Upper lobe of right lung (tissue), 1 donor: ENCODE measurements at regions not wholly inside any gene's neighbourhood (a gene's known extent, or its start where the extent isn't known, plus 50 kb on each side); places are given as distances from the start of the nearest gene placed in this dataset.
A peak's percentile ranks its signal among the peaks of the same experiment; 100 is the strongest.

Experiments used
- ATAC-seq: fragments of 200-7000 bp; cut with Tn5 transposase; one replicate; pipeline ENCODE4 v1.9.1; 2020; ENCODE audit warnings: mild to moderate bottlenecking, moderate library complexity
- DNase-seq: peaks from one replicate; pipeline ENCODE4 v3.0.0-alpha.2; 2020
- H3K27ac ChIP-seq: fragments of 200-600 bp; one replicate; pipeline ENCODE4 v1.8.0; 2022
- H3K27me3 ChIP-seq: fragments of 200-600 bp; one replicate; pipeline ENCODE4 v1.8.0; 2022; ENCODE audit warnings: mild to moderate bottlenecking
- H3K36me3 ChIP-seq: fragments of 200-600 bp; one replicate; pipeline ENCODE4 v1.8.0; 2022
- H3K4me1 ChIP-seq: fragments of 200-600 bp; one replicate; pipeline ENCODE4 v1.8.0; 2022
- H3K4me3 ChIP-seq: fragments of 200-600 bp; one replicate; pipeline ENCODE4 v1.8.0; 2022; ENCODE audit warnings: mild to moderate bottlenecking
- H3K9me3 ChIP-seq: fragments of 200-600 bp; one replicate; pipeline ENCODE4 v1.8.0; 2022
- intact Hi-C: fragments of 100-400 bp; cut with DNase I; formaldehyde crosslinking; loops from one replicate; pipeline ENCODE4 v1.11.0; 2022
- TF ChIP-seq, protein P1 (sequence below): fragments of 200-600 bp; IDR thresholded peaks from one replicate; pipeline ENCODE4 v1.8.0; 2022; ENCODE audit warnings: antibody characterized with exemption
- donor health status: DM: no; HTN: yes; CAD: no; lungs with severe emphysema.

DNA sequence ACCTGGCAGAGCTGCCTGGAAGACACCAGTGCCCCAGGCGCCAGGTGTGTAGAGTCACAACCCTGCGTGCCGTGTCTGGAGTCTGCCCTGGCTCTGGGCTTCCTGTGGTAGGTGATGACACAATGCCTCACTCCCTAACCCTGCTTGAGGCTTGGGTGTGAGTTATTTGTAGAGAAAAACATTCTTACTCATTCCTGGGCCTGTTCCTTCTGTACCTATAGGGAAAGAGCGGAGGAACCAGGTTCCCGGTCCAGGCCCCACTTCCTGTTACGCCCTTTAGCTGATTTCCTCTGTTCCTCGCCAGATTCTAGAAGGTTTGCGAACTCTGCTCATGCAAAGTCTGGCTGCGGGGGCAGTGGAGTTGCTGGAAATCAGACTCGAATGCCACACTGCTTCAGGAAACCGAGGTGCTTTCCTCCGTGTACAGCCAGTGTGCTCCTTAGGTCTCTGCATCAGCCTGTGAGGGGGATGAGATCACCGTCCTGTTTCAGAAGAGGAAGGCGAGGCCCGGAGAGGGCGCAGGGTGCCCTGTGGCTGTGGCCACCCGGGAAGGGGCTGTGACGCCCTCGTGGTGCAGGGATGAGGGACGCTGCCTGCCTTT is 67.1 kb upstream of the DUSP22 start:
- no peaks in the 10 kb centered on the region for H3K27me3 ChIP-seq
- DNase-seq (peak; percentile 66), ATAC-seq (peak; percentile 65)
- peak overlapping the region; percentile 1 for H3K27ac ChIP-seq
- no peaks in the 10 kb centered on the region for H3K36me3 ChIP-seq
- TF ChIP-seq, protein P1, sequence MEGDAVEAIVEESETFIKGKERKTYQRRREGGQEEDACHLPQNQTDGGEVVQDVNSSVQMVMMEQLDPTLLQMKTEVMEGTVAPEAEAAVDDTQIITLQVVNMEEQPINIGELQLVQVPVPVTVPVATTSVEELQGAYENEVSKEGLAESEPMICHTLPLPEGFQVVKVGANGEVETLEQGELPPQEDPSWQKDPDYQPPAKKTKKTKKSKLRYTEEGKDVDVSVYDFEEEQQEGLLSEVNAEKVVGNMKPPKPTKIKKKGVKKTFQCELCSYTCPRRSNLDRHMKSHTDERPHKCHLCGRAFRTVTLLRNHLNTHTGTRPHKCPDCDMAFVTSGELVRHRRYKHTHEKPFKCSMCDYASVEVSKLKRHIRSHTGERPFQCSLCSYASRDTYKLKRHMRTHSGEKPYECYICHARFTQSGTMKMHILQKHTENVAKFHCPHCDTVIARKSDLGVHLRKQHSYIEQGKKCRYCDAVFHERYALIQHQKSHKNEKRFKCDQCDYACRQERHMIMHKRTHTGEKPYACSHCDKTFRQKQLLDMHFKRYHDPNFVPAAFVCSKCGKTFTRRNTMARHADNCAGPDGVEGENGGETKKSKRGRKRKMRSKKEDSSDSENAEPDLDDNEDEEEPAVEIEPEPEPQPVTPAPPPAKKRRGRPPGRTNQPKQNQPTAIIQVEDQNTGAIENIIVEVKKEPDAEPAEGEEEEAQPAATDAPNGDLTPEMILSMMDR, result no peak
- no peaks in the 10 kb centered on the region for H3K9me3 ChIP-seq
- intact Hi-C loops, result no loop called here
- peaks cover 8% of the 10 kb centered on the region for H3K4me1 ChIP-seq
- no peak overlapping the region for H3K4me3 ChIP-seq

DNA sequence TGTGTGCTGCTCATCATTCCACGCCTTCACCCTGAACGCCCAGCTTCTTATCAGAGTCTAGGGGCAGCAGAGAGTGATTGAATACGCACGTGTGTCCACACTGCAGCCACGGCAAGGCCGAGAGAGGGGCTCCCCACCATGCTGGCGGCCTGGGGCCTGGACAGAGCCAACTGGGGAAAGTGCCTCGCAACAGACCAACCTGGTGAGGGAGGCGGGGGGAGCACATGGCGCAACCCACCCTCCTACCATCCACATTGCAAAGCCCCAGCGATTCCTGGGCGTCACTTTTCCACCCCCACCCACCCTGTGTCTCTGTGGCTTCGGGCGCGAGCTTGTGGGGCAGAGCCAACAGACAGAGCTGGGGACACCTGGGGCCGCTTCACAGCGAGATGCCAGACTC is 66.4 kb upstream of the DUSP22 start:
- ATAC-seq (no peak), DNase-seq (peak; percentile 51)
- no peaks in the 10 kb centered on the region for H3K27me3 ChIP-seq
- H3K9me3 ChIP-seq, result no peaks in the 10 kb centered on the region
- no peaks in the 10 kb centered on the region for H3K36me3 ChIP-seq
- no peak overlapping the region for H3K27ac ChIP-seq
- intact Hi-C loops, result no loop called here
- peaks cover 5% of the 10 kb centered on the region for H3K4me1 ChIP-seq
- TF ChIP-seq, protein P1, result no peak
- H3K4me3 ChIP-seq, result no peak overlapping the region

DNA sequence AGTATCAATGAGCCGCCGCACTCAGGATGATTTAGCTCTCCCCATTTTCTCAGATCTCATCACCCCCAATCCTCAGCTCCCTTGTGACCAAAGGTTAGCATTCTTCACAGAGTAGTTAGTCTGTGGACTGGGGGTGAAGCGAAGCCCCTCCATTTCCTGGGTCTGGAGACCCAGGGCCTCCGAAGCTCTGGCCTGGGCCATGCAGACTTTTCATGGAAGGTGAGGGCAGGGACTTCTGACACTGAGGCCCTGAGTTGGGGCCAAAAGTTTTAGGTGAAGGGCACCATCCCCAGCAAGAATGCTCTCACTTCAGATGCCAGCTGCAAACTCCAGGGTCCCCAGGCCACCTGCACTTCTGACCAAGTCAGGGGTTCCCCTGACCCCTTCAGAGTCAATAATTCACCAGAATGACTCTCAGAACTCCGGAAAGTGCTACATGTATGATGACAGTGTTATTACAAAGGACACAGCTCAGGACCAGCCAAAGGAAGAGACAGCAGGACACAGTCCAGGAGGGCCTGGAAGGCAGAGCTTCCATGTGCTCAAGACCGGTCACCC is 65.7 kb upstream of the DUSP22 start:
- ATAC-seq, result no peak
- TF ChIP-seq, protein P1, result no peak
- Histone ChIP-seq H3K27ac (no peak overlapping the region), H3K9me3 (no peaks in the 10 kb centered on the region), H3K4me3 (no peak overlapping the region), H3K36me3 (no peaks in the 10 kb centered on the region), H3K27me3 (no peaks in the 10 kb centered on the region), H3K4me1 (peaks cover 5% of the 10 kb centered on the region)
- intact Hi-C loops, result no loop called here
- DNase-seq, result peak; percentile 13

- Histone ChIP-seq H3K9me3 (no peaks in the 10 kb centered on the region), H3K4me1 (peaks cover 5% of the 10 kb centered on the region), H3K27ac (no peak overlapping the region), H3K36me3 (no peaks in the 10 kb centered on the region), H3K4me3 (no peak overlapping the region), H3K27me3 (no peaks in the 10 kb centered on the region)
- intact Hi-C loops, result no loop called here
- TF ChIP-seq, protein P1, result peak; percentile 7
- peak; percentile 60 for DNase-seq
- peak; percentile 69 for ATAC-seq
These were observed 65.1 kb upstream of the DUSP22 start for GRCh38 chr6:227074-227782.

GRCh38 chr6:227812-228338 is 64.4 kb upstream of the DUSP22 start:
- DNase-seq, result peak; percentile 15
- no peak overlapping the region for H3K4me3 ChIP-seq
- peaks cover 5% of the 10 kb centered on the region for H3K4me1 ChIP-seq
- H3K27ac ChIP-seq, result no peak overlapping the region
- no peaks in the 10 kb centered on the region for H3K36me3 ChIP-seq
- no peak for ATAC-seq
- H3K27me3 ChIP-seq, result no peaks in the 10 kb centered on the region
- TF ChIP-seq, protein P1, result no peak
- intact Hi-C loops, result no loop called here
- no peaks in the 10 kb centered on the region for H3K9me3 ChIP-seq
